G401 (cell line): ENCODE measurements at regions not wholly inside any gene's neighbourhood (a gene's known extent, or its start where the extent isn't known, plus 50 kb on each side); places are given as distances from the start of the nearest gene placed in this dataset.
"Not testable (repeated sequence)": the region's sequence is repeated elsewhere in the genome, so short reads cannot be mapped to it uniquely, and the experiment has no call there.

Source experiments
- DNase-seq: peaks from one replicate; pipeline ENCODE4 v3.0.0-alpha.2; 2015; ENCODE audit warnings: low spot score
- in situ Hi-C: cut with HindIII; loops from 2 replicates; pipeline ENCODE4 v1.10.0; 2016; ENCODE audit warnings: low sequenced_read_pairs, mixed read lengths

- in situ Hi-C loops = no loop called here
- no peak for DNase-seq
Observed at GRCh38 chr7:114295522-114295921, 119.1 kb upstream of the FOXP2 start.

GRCh38 chr7:114294036-114294435 is 120.6 kb upstream of the FOXP2 start:
- in situ Hi-C loops = no loop called here
- no peak for DNase-seq

- no peak for DNase-seq
- in situ Hi-C loops = no loop called here
Observed at GRCh38 chr7:114293289-114294012, 121.2 kb upstream of the FOXP2 start.

- DNase-seq = no peak
- in situ Hi-C loops = no loop called here
Observed at GRCh38 chr7:114279901-114280300, 134.7 kb upstream of the FOXP2 start.

GRCh38 chr7:114273218-114273617 is 141.4 kb upstream of the FOXP2 start:
- in situ Hi-C loops = no loop called here

GRCh38 chr7:114269714-114270113 is 144.9 kb upstream of the FOXP2 start:
- no peak for DNase-seq
- in situ Hi-C loops = no loop called here

More at GRCh38 chr7:114273218-114273617, 141.4 kb upstream of the FOXP2 start:
- DNase-seq = no peak

GRCh38 chr7:114267550-114267949 is 147.1 kb upstream of the FOXP2 start:
- DNase-seq = not testable (repeated sequence)

GRCh38 chr7:114264023-114264422 is 150.6 kb upstream of the FOXP2 start:
- in situ Hi-C loops = no loop called here
- DNase-seq = no peak

More at GRCh38 chr7:114267550-114267949, 147.1 kb upstream of the FOXP2 start:
- in situ Hi-C loops = not testable (repeated sequence)

GRCh38 chr7:114263219-114263618 is 151.4 kb upstream of the FOXP2 start:
- in situ Hi-C loops = no loop called here
- no peak for DNase-seq

GRCh38 chr7:114255404-114255841 is 159.2 kb upstream of the FOXP2 start:
- DNase-seq = no peak
- in situ Hi-C loops = no loop called here

- in situ Hi-C loops = no loop called here
- no peak for DNase-seq
Observed at GRCh38 chr7:114243646-114244045, 171.0 kb upstream of the FOXP2 start.

GRCh38 chr7:114242992-114243507 is 171.6 kb upstream of the FOXP2 start:
- no peak for DNase-seq
- in situ Hi-C loops = no loop called here

GRCh38 chr7:114229246-114229645 is 185.4 kb upstream of the FOXP2 start:
- no peak for DNase-seq
- in situ Hi-C loops = no loop called here

- DNase-seq = no peak
- in situ Hi-C loops = no loop called here
Observed at GRCh38 chr7:114225784-114226183, 188.8 kb upstream of the FOXP2 start.

- no peak for DNase-seq
- in situ Hi-C loops = no loop called here
Observed at GRCh38 chr7:114218283-114218682, 196.3 kb upstream of the FOXP2 start.

- in situ Hi-C loops = no loop called here
- DNase-seq = no peak
Observed at GRCh38 chr7:114217026-114217806, 197.4 kb upstream of the FOXP2 start.

- in situ Hi-C loops = no loop called here
- no peak for DNase-seq
Observed at GRCh38 chr7:114214466-114214865, 200.1 kb upstream of the FOXP2 start.

GRCh38 chr7:114212721-114213429 is 201.7 kb upstream of the FOXP2 start:
- in situ Hi-C loops = no loop called here
- DNase-seq = no peak

- in situ Hi-C loops = no loop called here
Observed at GRCh38 chr7:114209968-114210367, 204.6 kb upstream of the FOXP2 start.

GRCh38 chr7:114206688-114207087 is 207.9 kb upstream of the FOXP2 start:
- in situ Hi-C loops = no loop called here
- DNase-seq = no peak

More at GRCh38 chr7:114209968-114210367, 204.6 kb upstream of the FOXP2 start:
- DNase-seq = no peak
